Peyer's patch (tissue), 4 donors: ENCODE measurements at regions not wholly inside any gene's neighbourhood (a gene's known extent, or its start where the extent isn't known, plus 50 kb on each side); places are given as distances from the start of the nearest gene placed in this dataset.

ENCODE experiments used
- POLR2A ChIP-seq, 2 donors: fragments of 450-650 bp; IDR thresholded peaks; one replicate each; pipeline ENCODE4 v1.5.1; 2017; ENCODE audit warnings: antibody characterized with exemption in 2 of 2, mild to moderate bottlenecking in 2 of 2, moderate library complexity in 2 of 2
- TF ChIP-seq, protein P1 (sequence below), 6 experiments: fragments of 450-650 bp in 4 of 6; fragments of 200-600 bp in 2 of 6; sonication (generic) in 1 of 6; IDR thresholded peaks; one replicate each; pipeline ENCODE4 v1.5.1; 2017 to 2019; ENCODE audit warnings: antibody characterized with exemption in 6 of 6, mild to moderate bottlenecking in 3 of 6, moderate library complexity in 1 of 6

DNA sequence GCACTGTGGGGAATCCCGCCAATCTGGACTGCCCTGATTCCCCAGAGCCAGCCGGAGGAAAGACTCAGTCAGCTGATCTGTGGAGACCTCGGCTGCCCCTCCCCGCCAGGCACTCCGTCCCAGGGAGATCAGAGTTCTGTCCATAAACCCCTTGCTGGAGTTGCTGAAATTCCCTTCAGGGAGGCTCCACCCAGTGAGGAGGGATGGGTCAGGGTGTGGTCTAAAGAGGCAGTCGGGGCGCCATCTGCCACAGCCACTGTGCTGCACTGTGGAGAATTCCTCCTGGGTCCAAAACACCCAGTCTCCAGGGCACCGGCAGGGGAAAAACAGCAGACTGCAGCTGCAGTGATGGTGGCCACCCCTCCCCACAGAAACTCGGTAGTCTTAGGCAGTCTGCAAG is 1922.3 kb upstream of the FLRT2 start:
- TF ChIP-seq, protein P1, sequence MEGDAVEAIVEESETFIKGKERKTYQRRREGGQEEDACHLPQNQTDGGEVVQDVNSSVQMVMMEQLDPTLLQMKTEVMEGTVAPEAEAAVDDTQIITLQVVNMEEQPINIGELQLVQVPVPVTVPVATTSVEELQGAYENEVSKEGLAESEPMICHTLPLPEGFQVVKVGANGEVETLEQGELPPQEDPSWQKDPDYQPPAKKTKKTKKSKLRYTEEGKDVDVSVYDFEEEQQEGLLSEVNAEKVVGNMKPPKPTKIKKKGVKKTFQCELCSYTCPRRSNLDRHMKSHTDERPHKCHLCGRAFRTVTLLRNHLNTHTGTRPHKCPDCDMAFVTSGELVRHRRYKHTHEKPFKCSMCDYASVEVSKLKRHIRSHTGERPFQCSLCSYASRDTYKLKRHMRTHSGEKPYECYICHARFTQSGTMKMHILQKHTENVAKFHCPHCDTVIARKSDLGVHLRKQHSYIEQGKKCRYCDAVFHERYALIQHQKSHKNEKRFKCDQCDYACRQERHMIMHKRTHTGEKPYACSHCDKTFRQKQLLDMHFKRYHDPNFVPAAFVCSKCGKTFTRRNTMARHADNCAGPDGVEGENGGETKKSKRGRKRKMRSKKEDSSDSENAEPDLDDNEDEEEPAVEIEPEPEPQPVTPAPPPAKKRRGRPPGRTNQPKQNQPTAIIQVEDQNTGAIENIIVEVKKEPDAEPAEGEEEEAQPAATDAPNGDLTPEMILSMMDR (IDR thresholded peaks at IDR 0.05): no peak
- TF ChIP-seq POLR2A (IDR thresholded peaks at IDR 0.05): no peak
